H9 (cell line): ENCODE measurements at regions not wholly inside any gene's neighbourhood (a gene's known extent, or its start where the extent isn't known, plus 50 kb on each side); places are given as distances from the start of the nearest gene placed in this dataset.

ENCODE experiments used
- DNase-seq: peaks from one replicate; pipeline ENCODE4 v3.0.0-alpha.2; 2017
- H2AFZ ChIP-seq: one replicate; pipeline ENCODE4 v1.6.1; 2013; ENCODE audit warnings: mild to moderate bottlenecking, low read length, control low read depth, moderate library complexity
- H2AK5ac ChIP-seq: 2 replicates; pipeline ENCODE4 v1.6.1; 2013; ENCODE audit warnings: low read length, control low read depth, mixed read lengths; ENCODE audit not compliant: insufficient read length
- H2BK120ac ChIP-seq: one replicate; pipeline ENCODE4 v1.6.1; 2013; ENCODE audit warnings: low read depth, mild to moderate bottlenecking, low read length, control low read depth, inconsistent platforms; ENCODE audit not compliant: poor library complexity, severe bottlenecking
- H2BK12ac ChIP-seq: 2 replicates; pipeline ENCODE4 v1.6.1; 2013; ENCODE audit warnings: low read length, control low read depth, mixed read lengths, low read depth; ENCODE audit not compliant: insufficient read length
- H2BK15ac ChIP-seq: 2 replicates; pipeline ENCODE4 v1.6.1; 2013; ENCODE audit warnings: low read depth, low read length, control low read depth
- H2BK20ac ChIP-seq: one replicate; pipeline ENCODE4 v1.6.1; 2013; ENCODE audit warnings: low read depth, mild to moderate bottlenecking, low read length, control low read depth, inconsistent platforms; ENCODE audit not compliant: poor library complexity, severe bottlenecking
- H2BK5ac ChIP-seq: 2 replicates; pipeline ENCODE4 v1.6.1; 2013; ENCODE audit warnings: low read length, control low read depth, mixed read lengths; ENCODE audit not compliant: insufficient read length
- H3K14ac ChIP-seq: 2 replicates; pipeline ENCODE4 v1.6.1; 2013; ENCODE audit warnings: low read length, control low read depth; ENCODE audit not compliant: insufficient read depth
- H3K18ac ChIP-seq: 2 replicates; pipeline ENCODE4 v1.6.1; 2013; ENCODE audit warnings: low read depth, mild to moderate bottlenecking, mixed read lengths, low read length, control low read depth; ENCODE audit not compliant: insufficient read length
- H3K23ac ChIP-seq: 2 replicates; pipeline ENCODE4 v1.6.1; 2013; ENCODE audit warnings: low read length, control low read depth, mixed read lengths, low read depth; ENCODE audit not compliant: insufficient read length
- H3K23me2 ChIP-seq: 2 replicates; pipeline ENCODE4 v1.6.1; 2013; ENCODE audit warnings: low read depth, mild to moderate bottlenecking, mixed read lengths, low read length, control low read depth; ENCODE audit not compliant: insufficient read length, poor library complexity, severe bottlenecking
- H3K27ac ChIP-seq: 2 replicates; pipeline ENCODE4 v1.5.1; 2013; ENCODE audit warnings: low read length, control low read depth, mixed read lengths, low read depth; ENCODE audit not compliant: insufficient read length
- H3K27me3 ChIP-seq: 2 replicates; pipeline ENCODE4 v1.6.1; 2013; ENCODE audit warnings: low read length, control low read depth, inconsistent platforms; ENCODE audit not compliant: insufficient read depth
- H3K4ac ChIP-seq: 2 replicates; pipeline ENCODE4 v1.6.1; 2013; ENCODE audit warnings: low read depth, mild to moderate bottlenecking, control low read depth, inconsistent platforms, low read length, moderate library complexity
- H3K4me1 ChIP-seq: 2 replicates; pipeline ENCODE4 v1.6.1; 2013; ENCODE audit warnings: low read length, control low read depth, inconsistent platforms; ENCODE audit not compliant: insufficient read depth
- H3K4me2 ChIP-seq: 2 replicates; pipeline ENCODE4 v1.6.1; 2013; ENCODE audit warnings: low read length, control low read depth, mixed read lengths; ENCODE audit not compliant: insufficient read length, insufficient read depth
- H3K56ac ChIP-seq: 2 replicates; pipeline ENCODE4 v1.6.1; 2013; ENCODE audit warnings: low read depth, mild to moderate bottlenecking, mixed read lengths, low read length, control low read depth; ENCODE audit not compliant: insufficient read length
- H3K79me1 ChIP-seq: 2 replicates; pipeline ENCODE4 v1.6.1; 2013; ENCODE audit warnings: low read depth, mild to moderate bottlenecking, moderate library complexity, low read length, control low read depth, inconsistent platforms; ENCODE audit not compliant: insufficient read depth, poor library complexity, severe bottlenecking
- H3K79me2 ChIP-seq: 2 replicates; pipeline ENCODE4 v1.6.1; 2013; ENCODE audit warnings: low read length, control low read depth, inconsistent platforms; ENCODE audit not compliant: insufficient read depth
- H3K9ac ChIP-seq: 2 replicates; pipeline ENCODE4 v1.6.1; 2013; ENCODE audit warnings: low read length, control low read depth, mixed read lengths; ENCODE audit not compliant: insufficient read length; ENCODE audit errors: extremely low read depth
- H3K9me3 ChIP-seq: one replicate; pipeline ENCODE4 v1.6.1; 2013; ENCODE audit warnings: low read depth, low read length, inconsistent platforms; ENCODE audit not compliant: control insufficient read depth
- H3T11ph ChIP-seq: one replicate; pipeline ENCODE4 v1.6.1; 2013; ENCODE audit warnings: mild to moderate bottlenecking, low read length, control low read depth, inconsistent platforms
- H4K20me1 ChIP-seq: one replicate; pipeline ENCODE4 v1.6.1; 2013; ENCODE audit not compliant: control insufficient read depth, insufficient read length, insufficient read depth
- H4K5ac ChIP-seq: 2 replicates; pipeline ENCODE4 v1.6.1; 2013; ENCODE audit warnings: low read depth, mild to moderate bottlenecking, mixed read lengths, low read length, control low read depth; ENCODE audit not compliant: insufficient read length
- H4K8ac ChIP-seq: replicated peaks from 2 replicates; pipeline ENCODE4 v1.6.1; 2013; ENCODE audit warnings: low read length, control low read depth, mixed read lengths, low read depth; ENCODE audit not compliant: insufficient read length
- H4K91ac ChIP-seq: 2 replicates; pipeline ENCODE4 v1.6.1; 2013; ENCODE audit warnings: low read depth, mild to moderate bottlenecking, moderate library complexity, mixed read lengths, low read length, control low read depth; ENCODE audit not compliant: insufficient read length
- H3K27ac Mint-ChIP-seq, 3 experiments: 2 replicates in 2 of 3; 3 replicates in 1 of 3; pipeline ENCODE4 v1.8.0; 2020 to 2021; ENCODE audit warnings: mixed read lengths in 3 of 3, mild to moderate bottlenecking in 1 of 3, moderate library complexity in 1 of 3
- H3K27me3 Mint-ChIP-seq: 2 replicates; pipeline ENCODE4 v1.8.0; 2021; ENCODE audit warnings: low read depth, mild to moderate bottlenecking, moderate library complexity, mixed read lengths
- H3K36me3 Mint-ChIP-seq, 3 experiments: 2 replicates in 2 of 3; 3 replicates in 1 of 3; pipeline ENCODE4 v1.8.0; 2020 to 2021; ENCODE audit warnings: low read depth in 3 of 3, mixed read lengths in 3 of 3; ENCODE audit not compliant: insufficient read depth in 1 of 3
- H3K4me1 Mint-ChIP-seq, 2 experiments: 2 replicates each; pipeline ENCODE4 v1.8.0; 2020; ENCODE audit warnings: mixed read lengths in 2 of 2
- H3K4me3 Mint-ChIP-seq, 2 experiments: 2 replicates in 1 of 2; 3 replicates in 1 of 2; pipeline ENCODE4 v1.8.0; 2020 to 2021; ENCODE audit warnings: mild to moderate bottlenecking in 2 of 2, mixed read lengths in 2 of 2, moderate library complexity in 1 of 2
- H3K9me3 Mint-ChIP-seq, 2 experiments: 2 replicates in 1 of 2; 3 replicates in 1 of 2; pipeline ENCODE4 v1.8.0; 2020; ENCODE audit warnings: mild to moderate bottlenecking in 2 of 2, mixed read lengths in 2 of 2, moderate library complexity in 1 of 2
- WGBS: extraction: QIAGEN DNeasy Blood & Tissue Kit; methylation state at CpG from one replicate; pipeline ENCODE4 v1.1.7; 2013; ENCODE audit warnings: missing lambda C conversion rate, low lambda C conversion rate, mixed read lengths; ENCODE audit not compliant: insufficient read length; ENCODE audit errors: extremely low coverage; 5-methylcytosine and 5-hydroxymethylcytosine counted together
- TF ChIP-seq, protein P1 (sequence below): fragments of 200-600 bp; sonication (generic); conservative IDR thresholded peaks from 3 replicates; pipeline ENCODE4 v1.8.0; 2021; ENCODE audit warnings: antibody characterized with exemption, mild to moderate bottlenecking

DNA sequence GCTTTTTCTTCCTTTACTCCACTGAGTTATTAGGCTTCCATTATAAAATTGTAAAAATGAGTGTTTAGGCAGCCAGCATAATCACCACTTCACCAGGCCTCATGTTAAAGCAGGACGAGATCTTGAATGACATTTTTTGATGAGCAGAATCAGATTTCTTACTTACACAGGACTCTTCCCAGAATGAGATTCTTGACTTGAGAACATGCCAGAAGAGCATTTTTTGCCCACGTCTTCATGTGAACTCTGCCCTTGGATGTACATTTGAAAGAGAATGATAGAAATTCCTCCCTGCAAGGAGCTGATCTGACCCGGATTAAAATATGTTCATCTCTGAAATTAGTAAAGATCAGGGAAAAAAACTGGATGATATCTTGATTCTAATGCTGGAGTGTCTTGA lies 212.1 kb upstream of the ADRA1B start:
- H3K4me1 ChIP-seq: no peaks in the 10 kb centered on the region
- no peak overlapping the region for H2BK15ac ChIP-seq
- no peaks in the 10 kb centered on the region for H3K23me2 ChIP-seq
- Mint-ChIP-seq H3K27me3 (no peaks in the 10 kb centered on the region), H3K27ac (no peak overlapping the region), H3K4me3 (no peak overlapping the region), H3K36me3 (peaks cover 0 to 11% (median 5%) of the 10 kb centered on the region in 3 experiments; a peak in 4 of 7 replicates), H3K4me1 (peaks cover 0 to under 1% of the 10 kb centered on the region in 2 experiments; a peak in 1 of 4 replicates), H3K9me3 (peaks cover 18 to 20% of the 10 kb centered on the region in 2 experiments)
- H2BK120ac ChIP-seq: no peak overlapping the region
- H4K8ac ChIP-seq: no peak overlapping the region
- H3K9ac ChIP-seq: no peak overlapping the region
- H3K14ac ChIP-seq: no peak overlapping the region
- H2BK12ac ChIP-seq: no peak overlapping the region
- no peak overlapping the region for H2AFZ ChIP-seq
- H3K9me3 ChIP-seq: no peaks in the 10 kb centered on the region
- H3K23ac ChIP-seq: no peak overlapping the region
- no peak for DNase-seq
- no peaks in the 10 kb centered on the region for H3K79me2 ChIP-seq
- TF ChIP-seq, protein P1, sequence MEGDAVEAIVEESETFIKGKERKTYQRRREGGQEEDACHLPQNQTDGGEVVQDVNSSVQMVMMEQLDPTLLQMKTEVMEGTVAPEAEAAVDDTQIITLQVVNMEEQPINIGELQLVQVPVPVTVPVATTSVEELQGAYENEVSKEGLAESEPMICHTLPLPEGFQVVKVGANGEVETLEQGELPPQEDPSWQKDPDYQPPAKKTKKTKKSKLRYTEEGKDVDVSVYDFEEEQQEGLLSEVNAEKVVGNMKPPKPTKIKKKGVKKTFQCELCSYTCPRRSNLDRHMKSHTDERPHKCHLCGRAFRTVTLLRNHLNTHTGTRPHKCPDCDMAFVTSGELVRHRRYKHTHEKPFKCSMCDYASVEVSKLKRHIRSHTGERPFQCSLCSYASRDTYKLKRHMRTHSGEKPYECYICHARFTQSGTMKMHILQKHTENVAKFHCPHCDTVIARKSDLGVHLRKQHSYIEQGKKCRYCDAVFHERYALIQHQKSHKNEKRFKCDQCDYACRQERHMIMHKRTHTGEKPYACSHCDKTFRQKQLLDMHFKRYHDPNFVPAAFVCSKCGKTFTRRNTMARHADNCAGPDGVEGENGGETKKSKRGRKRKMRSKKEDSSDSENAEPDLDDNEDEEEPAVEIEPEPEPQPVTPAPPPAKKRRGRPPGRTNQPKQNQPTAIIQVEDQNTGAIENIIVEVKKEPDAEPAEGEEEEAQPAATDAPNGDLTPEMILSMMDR: no peak
- no peak overlapping the region for H4K91ac ChIP-seq
- no peak overlapping the region for H2BK20ac ChIP-seq
- no peak overlapping the region for H2AK5ac ChIP-seq
- H2BK5ac ChIP-seq: no peak overlapping the region
- H3K4me2 ChIP-seq: no peak overlapping the region
- no peak overlapping the region for H3K56ac ChIP-seq
- H3K79me1 ChIP-seq: no peaks in the 10 kb centered on the region
- H3K4ac ChIP-seq: no peak overlapping the region
- no peaks in the 10 kb centered on the region for H3K27me3 ChIP-seq
- no CpG with 5 or more reads among the region's 3 CpGs for WGBS
- no peaks in the 10 kb centered on the region for H4K20me1 ChIP-seq
- H3K18ac ChIP-seq: no peak overlapping the region
- H4K5ac ChIP-seq: no peak overlapping the region
- H3T11ph ChIP-seq: no peak overlapping the region
- no peak overlapping the region for H3K27ac ChIP-seq
